ENCODE measurements at regions not wholly inside any gene's neighbourhood (a gene's known extent, or its start where the extent isn't known, plus 50 kb on each side); places are given as distances from the start of the nearest gene placed in this dataset.

DNA sequence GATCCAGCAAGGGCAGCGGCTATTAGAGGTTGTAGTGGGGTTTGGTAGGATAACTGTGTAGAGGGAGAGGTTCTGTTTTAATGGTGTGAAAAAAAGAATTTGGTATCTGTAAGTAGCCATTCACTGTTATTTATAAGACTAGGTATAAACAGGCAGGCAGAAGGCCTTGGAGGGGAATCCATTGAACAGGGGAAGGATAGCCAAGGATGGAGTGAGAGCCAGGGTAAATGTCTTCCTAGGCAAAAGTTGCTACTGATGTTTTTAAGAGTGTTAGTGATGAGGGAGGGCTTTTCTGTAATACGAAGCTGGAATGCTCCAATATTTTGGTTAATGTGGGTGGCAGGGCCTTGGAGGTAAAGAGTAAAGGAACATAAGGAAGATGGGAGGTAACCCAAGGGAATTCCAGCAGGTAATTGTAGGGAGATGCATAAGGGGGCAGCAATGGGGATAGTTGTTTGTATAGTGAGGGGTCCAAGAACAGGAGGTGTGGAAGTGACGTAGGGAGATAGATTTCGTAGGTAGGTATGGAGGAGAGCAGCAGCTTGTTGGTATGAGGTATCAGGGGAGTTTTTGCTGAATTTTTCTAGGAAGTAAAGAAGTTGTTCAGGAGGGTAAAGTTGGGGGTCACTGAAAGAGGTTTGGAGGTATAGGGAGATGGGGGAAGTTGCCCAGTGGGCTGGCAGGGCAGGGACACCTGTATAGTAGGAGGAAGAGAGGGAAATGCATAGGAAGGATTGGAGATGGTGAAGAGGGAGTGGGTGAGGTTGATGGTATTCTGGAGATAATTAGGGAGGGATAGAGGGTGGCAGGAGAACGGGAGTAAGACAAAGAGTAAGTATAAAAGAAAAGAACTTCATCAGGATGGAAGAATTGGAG is 752.4 kb upstream of the ADGRB3 start:
- TF ChIP-seq, protein P1, sequence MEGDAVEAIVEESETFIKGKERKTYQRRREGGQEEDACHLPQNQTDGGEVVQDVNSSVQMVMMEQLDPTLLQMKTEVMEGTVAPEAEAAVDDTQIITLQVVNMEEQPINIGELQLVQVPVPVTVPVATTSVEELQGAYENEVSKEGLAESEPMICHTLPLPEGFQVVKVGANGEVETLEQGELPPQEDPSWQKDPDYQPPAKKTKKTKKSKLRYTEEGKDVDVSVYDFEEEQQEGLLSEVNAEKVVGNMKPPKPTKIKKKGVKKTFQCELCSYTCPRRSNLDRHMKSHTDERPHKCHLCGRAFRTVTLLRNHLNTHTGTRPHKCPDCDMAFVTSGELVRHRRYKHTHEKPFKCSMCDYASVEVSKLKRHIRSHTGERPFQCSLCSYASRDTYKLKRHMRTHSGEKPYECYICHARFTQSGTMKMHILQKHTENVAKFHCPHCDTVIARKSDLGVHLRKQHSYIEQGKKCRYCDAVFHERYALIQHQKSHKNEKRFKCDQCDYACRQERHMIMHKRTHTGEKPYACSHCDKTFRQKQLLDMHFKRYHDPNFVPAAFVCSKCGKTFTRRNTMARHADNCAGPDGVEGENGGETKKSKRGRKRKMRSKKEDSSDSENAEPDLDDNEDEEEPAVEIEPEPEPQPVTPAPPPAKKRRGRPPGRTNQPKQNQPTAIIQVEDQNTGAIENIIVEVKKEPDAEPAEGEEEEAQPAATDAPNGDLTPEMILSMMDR (IDR thresholded peaks at IDR 0.05; ENCODE audit: low read depth, low read length) = no peak
- no peak for TF ChIP-seq EZH2phosphoT487 (IDR thresholded peaks at IDR 0.05; ENCODE audit: low read depth)
